ENCODE measurements at regions not wholly inside any gene's neighbourhood (a gene's known extent, or its start where the extent isn't known, plus 50 kb on each side); places are given as distances from the start of the nearest gene placed in this dataset.

DNA sequence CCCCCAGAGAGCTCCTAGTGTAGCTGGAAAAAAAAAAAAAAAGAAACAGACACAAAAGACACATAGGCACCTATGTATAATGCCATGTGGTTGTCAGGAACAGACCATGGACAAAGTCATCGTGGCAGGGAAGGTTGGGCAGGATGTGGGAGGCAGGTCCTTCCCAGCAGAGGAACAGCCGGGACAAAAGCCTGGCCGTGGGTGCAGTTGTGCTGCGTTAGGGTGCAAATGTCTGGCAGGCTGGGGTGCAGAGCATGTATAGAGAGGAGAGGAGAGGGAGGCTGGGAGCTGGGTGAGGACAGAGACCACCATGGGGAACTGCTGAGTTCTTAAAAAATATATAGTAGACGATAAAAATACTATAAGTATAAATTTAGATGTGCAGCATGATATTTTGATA is 125.7 kb upstream of the C1orf174 start:
- intact Hi-C loops (cut with DNase I) = no loop called here
- DNase-seq (no peak), FAIRE-seq (no peak)
- Histone ChIP-seq H3K9ac (ENCODE audit: low read length in 3 of 3) (no peak overlapping the region), H3K9me3 (ENCODE audit: control insufficient read depth in 2 of 3, insufficient read depth in 1 of 3, low read length in 3 of 3) (no peaks in the 10 kb centered on the region), H3K27ac (ENCODE audit: low read depth in 2 of 2, low read length in 2 of 2) (no peak overlapping the region), H3K36me3 (ENCODE audit: control insufficient read depth in 2 of 3, insufficient read depth in 3 of 3, low read length in 3 of 3) (no peaks in the 10 kb centered on the region), H3K4me3 (ENCODE audit: low read length in 3 of 3) (no peak overlapping the region), H3K27me3 (ENCODE audit: control insufficient read depth, insufficient read depth, low read length) (no peaks in the 10 kb centered on the region), H3K4me1 (ENCODE audit: control insufficient read depth in 2 of 3, insufficient read depth in 2 of 3, low read depth in 1 of 3, low read length in 3 of 3) (no peaks in the 10 kb centered on the region)
- TF ChIP-seq, protein P1, sequence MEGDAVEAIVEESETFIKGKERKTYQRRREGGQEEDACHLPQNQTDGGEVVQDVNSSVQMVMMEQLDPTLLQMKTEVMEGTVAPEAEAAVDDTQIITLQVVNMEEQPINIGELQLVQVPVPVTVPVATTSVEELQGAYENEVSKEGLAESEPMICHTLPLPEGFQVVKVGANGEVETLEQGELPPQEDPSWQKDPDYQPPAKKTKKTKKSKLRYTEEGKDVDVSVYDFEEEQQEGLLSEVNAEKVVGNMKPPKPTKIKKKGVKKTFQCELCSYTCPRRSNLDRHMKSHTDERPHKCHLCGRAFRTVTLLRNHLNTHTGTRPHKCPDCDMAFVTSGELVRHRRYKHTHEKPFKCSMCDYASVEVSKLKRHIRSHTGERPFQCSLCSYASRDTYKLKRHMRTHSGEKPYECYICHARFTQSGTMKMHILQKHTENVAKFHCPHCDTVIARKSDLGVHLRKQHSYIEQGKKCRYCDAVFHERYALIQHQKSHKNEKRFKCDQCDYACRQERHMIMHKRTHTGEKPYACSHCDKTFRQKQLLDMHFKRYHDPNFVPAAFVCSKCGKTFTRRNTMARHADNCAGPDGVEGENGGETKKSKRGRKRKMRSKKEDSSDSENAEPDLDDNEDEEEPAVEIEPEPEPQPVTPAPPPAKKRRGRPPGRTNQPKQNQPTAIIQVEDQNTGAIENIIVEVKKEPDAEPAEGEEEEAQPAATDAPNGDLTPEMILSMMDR (IDR thresholded peaks at IDR 0.05; ENCODE audit: borderline replicate concordance, extremely low read depth, insufficient read depth) = no peak

DNA sequence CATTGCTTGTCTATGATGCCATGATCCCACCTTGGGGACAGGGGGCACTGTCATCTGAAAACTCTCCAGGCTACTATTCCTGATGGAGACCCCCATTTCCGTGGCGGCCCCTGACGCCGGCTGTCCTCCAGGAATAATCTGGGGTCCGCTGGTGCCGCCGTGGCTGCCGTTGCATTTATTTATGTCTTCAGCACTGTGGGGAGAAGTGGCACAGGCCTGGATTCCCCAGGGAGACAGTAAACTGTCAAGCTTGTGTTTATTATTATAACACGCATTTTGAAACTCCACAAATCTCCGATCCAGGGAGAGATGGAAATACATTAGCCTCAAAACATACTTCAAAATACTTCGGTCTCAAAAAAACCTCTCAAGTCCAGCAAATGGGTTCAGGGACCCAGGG is 126.9 kb upstream of the C1orf174 start:
- TF ChIP-seq, protein P1 (IDR thresholded peaks at IDR 0.05; ENCODE audit: borderline replicate concordance, extremely low read depth, insufficient read depth) = no peak
- H3K27me3 ChIP-seq (ENCODE audit: control insufficient read depth, insufficient read depth, low read length) = no peaks in the 10 kb centered on the region

DNA sequence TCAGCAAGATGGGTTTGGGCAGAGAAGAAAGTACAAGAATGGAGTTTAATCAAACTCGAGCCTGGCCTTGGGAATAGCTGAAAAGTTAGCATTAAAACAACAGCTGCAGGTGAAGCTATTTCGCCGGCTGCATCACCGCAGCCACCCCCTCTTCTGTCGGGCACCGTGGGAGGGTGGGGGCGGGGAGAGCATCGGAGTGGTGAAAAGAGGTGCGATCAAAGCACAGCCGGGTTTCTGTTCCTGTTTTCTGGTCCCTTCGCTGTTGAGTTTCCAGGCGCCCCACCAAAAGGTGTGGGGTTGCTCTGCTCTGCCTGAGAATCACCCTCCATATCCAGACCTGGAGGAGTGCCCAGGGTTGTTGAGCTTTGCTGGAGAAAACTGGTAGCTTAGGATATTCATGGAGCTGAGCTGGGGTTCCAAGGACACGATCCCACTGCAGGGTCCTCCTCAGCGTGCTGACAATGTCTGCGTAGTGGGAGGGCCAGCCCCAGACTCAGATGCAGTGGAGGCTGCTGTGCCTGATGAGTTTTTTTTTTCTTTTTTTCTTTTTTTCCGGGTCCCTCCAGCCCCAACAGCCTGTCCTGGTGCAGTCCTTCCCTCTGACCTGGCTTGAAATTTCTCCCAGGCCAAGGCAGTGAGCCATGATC is 127.5 kb upstream of the C1orf174 start:
- no peak overlapping the region for H3K9ac ChIP-seq (ENCODE audit: low read length in 3 of 3)
- FAIRE-seq (no peak), DNase-seq (peak in 1 of 5 donors; percentile 9)
- H3K27ac ChIP-seq (ENCODE audit: low read depth in 2 of 2, low read length in 2 of 2) = no peak overlapping the region
- H3K4me1 ChIP-seq (ENCODE audit: control insufficient read depth in 2 of 3, insufficient read depth in 2 of 3, low read depth in 1 of 3, low read length in 3 of 3) = no peaks in the 10 kb centered on the region
- no peaks in the 10 kb centered on the region for H3K27me3 ChIP-seq (ENCODE audit: control insufficient read depth, insufficient read depth, low read length)
- no peaks in the 10 kb centered on the region for H3K36me3 ChIP-seq (ENCODE audit: control insufficient read depth in 2 of 3, insufficient read depth in 3 of 3, low read length in 3 of 3)
- TF ChIP-seq, protein P1 (IDR thresholded peaks at IDR 0.05; ENCODE audit: borderline replicate concordance, extremely low read depth, insufficient read depth) = no peak
- H3K9me3 ChIP-seq (ENCODE audit: control insufficient read depth in 2 of 3, insufficient read depth in 1 of 3, low read length in 3 of 3) = peaks cover 0 to 3% (median 0%) of the 10 kb centered on the region in 3 donors
- H3K4me3 ChIP-seq (ENCODE audit: low read length in 3 of 3) = no peak overlapping the region
- intact Hi-C loops (cut with DNase I) = no loop called here

More for the DNA sequence above, 126.9 kb upstream of the C1orf174 start:
- H3K36me3 ChIP-seq (ENCODE audit: control insufficient read depth in 2 of 3, insufficient read depth in 3 of 3, low read length in 3 of 3) = no peaks in the 10 kb centered on the region
- intact Hi-C loops (cut with DNase I) = no loop called here
- no peak for FAIRE-seq
- no peaks in the 10 kb centered on the region for H3K4me1 ChIP-seq (ENCODE audit: control insufficient read depth in 2 of 3, insufficient read depth in 2 of 3, low read depth in 1 of 3, low read length in 3 of 3)
- H3K9me3 ChIP-seq (ENCODE audit: control insufficient read depth in 2 of 3, insufficient read depth in 1 of 3, low read length in 3 of 3) = peaks cover 0 to 3% (median 0%) of the 10 kb centered on the region in 3 donors
- no peak overlapping the region for H3K9ac ChIP-seq (ENCODE audit: low read length in 3 of 3)
- no peak for DNase-seq
- H3K4me3 ChIP-seq (ENCODE audit: low read length in 3 of 3) = no peak overlapping the region
- no peak overlapping the region for H3K27ac ChIP-seq (ENCODE audit: low read depth in 2 of 2, low read length in 2 of 2)

DNA sequence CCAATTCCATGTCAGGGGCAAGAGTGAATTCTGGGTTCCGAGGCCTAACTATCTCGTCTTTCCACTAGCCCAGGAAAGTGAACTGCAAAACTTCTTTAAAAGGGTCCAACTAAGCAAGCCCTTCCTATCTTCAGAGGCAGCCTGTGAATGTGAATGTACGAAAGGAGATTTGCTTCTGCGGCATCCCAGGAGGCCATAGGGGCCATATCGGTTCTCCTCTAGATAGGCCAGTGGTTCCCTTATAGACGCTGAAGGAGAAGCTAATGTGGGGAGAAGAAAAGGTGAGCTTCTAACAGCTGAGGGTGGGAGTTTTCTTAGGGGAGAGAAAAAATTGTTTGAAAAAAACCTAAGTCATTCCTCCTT is 128.0 kb upstream of the C1orf174 start:
- no peak for DNase-seq
- Histone ChIP-seq H3K4me3 (ENCODE audit: low read length in 3 of 3) (no peak overlapping the region), H3K4me1 (ENCODE audit: control insufficient read depth in 2 of 3, insufficient read depth in 2 of 3, low read depth in 1 of 3, low read length in 3 of 3) (no peaks in the 10 kb centered on the region), H3K27me3 (ENCODE audit: control insufficient read depth, insufficient read depth, low read length) (no peaks in the 10 kb centered on the region), H3K9me3 (ENCODE audit: control insufficient read depth in 2 of 3, insufficient read depth in 1 of 3, low read length in 3 of 3) (peaks cover 0 to 3% (median 0%) of the 10 kb centered on the region in 3 donors), H3K36me3 (ENCODE audit: control insufficient read depth in 2 of 3, insufficient read depth in 3 of 3, low read length in 3 of 3) (no peaks in the 10 kb centered on the region), H3K9ac (ENCODE audit: low read length in 3 of 3) (no peak overlapping the region), H3K27ac (ENCODE audit: low read depth in 2 of 2, low read length in 2 of 2) (no peak overlapping the region)
- intact Hi-C loops (cut with DNase I) = no loop called here
- TF ChIP-seq, protein P1 (IDR thresholded peaks at IDR 0.05; ENCODE audit: borderline replicate concordance, extremely low read depth, insufficient read depth) = no peak
- FAIRE-seq = no peak

Measured in kidney (tissue), 13 donors.